NCI-H460 (cell line): ENCODE measurements at regions not wholly inside any gene's neighbourhood (a gene's known extent, or its start where the extent isn't known, plus 50 kb on each side); places are given as distances from the start of the nearest gene placed in this dataset.
A peak's percentile ranks its signal among the peaks of the same experiment; 100 is the strongest.

Experiments
- DNase-seq: peaks from one replicate; pipeline ENCODE4 v3.0.0-alpha.2; 2016; ENCODE audit warnings: low read depth; ENCODE audit errors: extremely low read depth

DNA sequence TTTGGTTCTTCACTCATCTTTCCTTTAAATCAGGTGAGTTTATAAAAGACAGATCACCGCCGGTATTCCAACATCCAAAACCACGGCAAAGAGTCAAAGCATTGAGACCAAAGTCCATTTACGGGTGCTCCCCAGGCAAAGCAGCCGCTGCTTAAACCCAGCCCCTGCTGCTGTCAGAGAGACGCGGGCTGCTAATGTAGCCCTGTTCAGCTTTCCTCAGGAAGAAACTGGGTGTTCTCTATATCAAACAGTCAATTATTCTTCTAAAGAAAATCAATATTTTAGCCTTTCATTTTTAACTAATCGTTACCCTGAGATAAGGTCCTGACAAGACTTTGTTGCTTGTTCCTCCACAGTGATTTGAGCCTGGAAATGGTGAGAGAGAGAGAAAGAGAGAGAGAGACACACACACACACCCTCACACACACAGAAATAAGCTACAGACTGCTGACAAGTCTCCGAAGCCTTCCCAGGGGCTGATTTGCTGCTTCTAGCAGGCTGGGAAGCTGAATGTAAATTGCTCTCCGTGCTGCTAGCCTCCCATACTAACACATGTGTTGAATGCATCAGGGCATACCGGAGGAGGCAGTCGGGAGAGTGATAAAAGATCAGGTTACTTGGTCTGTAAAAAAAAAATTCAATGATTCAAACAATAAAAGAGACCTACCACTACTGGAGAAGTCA, 183.0 kb upstream of the ANK3 start:
- peak; percentile 26 for DNase-seq

DNA sequence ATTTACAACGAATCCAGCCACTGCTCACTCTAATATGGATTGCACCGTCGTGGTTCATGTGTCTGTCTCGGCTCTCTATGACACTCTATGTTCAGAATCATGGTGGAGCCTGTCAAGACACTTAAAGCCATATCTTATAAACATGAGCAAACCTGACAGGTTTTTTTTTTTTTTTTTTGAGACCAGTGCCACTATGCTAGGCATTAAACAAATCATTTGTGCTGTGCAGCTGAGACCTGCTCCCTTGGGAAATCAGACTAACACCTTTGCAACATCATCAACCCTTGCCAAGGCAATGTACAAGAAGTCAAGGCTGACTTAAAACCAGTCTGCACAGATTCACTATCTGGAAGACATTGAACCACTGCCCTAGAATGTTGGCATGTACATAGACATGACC, 181.2 kb upstream of the ANK3 start:
- DNase-seq: no peak

DNA sequence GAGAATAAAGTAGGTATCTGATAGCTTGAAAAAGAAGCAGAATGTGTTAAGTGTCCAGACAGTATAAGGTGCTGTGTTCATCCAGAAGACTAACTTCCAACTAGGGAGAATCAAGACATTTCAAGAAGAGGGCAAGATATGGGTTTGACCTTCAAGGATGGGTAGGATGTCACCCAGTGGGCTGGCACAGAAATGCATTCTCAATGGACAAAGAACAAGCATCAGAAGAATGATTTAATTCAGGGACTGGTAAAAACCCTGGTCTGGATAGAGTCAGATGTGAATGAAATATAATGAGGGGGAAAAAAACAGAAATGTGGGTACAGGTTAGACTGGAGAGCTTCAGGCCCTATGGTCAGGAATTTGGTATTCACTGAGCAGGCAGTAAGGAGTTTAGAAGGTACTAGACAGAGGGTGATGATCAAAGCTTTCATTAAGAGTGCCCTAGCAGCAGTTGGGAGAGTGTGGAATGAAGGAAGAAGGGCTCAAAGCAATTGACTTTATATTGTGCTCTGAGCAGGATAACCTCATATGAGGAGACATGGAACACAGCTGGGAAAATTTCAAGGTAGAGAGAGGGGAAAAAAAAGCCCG, 180.7 kb upstream of the ANK3 start:
- DNase-seq: no peak

DNA sequence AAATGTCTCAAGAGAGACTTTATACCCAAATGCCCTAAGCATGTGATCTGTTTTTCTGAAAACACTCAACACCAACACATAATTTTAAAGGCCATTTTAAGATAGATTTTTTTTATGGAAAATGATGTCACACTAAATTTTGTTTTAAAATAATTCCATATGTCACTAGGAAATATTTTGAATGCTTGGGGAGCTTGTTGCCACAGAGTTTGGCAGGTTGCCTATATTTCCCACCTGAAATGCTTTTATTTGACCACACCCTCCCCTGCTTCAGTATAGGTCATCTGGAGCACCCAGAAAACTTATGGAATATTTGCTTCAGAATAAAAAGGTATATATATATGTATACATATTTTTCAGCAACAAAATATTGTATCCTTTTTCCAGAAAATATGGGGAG, 180.0 kb upstream of the ANK3 start:
- no peak for DNase-seq

DNA sequence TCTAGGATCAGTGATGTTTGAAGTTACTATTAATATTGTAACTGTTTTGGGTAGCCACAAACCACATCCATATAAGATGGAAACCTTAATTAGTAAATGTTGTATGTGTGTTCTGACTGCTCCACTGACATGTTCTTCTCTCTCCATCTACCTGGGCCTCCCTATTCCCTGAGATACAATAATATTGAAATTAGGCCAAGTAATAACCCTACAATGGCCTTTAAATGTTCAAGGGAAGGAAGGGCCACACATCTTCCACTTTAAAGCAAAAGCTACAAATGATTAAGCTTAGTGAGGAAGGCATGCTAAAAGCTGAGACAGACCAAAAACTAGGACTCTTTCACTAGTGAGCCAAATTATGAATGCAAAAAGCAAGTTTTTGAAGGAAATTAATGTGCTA, 176.4 kb upstream of the ANK3 start:
- no peak for DNase-seq

DNA sequence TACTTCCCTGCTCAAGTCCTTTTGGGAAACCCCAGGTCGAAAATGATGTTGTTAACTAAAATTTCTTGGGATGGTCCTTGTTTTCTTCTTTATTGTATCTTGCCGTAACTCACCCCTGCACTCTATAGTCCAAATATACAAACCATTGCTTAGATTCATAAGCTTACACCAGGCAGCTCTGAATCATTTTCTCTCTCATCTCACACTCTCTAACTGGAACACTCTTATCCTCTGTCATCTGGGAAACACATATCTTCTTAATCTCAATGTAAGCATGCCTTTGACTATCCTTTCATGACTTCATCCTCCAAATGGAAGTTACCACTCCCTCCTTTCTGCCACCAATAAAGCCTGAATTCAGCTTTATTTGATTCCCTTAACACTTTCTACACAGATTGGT, 175.8 kb upstream of the ANK3 start:
- DNase-seq: no peak

DNA sequence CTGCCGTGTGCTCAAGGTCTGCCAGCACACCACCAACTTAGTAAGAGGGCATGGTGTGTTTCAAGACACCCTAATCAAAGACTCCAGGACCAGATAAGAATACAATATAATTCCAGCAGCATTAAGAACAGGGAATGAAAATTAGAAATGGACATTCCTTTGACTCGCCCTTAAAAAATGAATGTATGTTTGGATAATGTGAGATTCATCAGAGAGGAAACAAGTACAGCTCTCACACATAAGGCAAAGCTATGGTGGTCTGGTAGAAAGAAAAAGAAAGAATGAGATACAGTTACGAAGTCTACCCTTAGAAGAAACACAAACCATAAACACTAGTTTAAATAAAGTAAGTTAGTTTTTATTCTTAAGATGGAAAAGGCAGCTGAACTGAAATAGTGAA, 174.8 kb upstream of the ANK3 start:
- no peak for DNase-seq

DNA sequence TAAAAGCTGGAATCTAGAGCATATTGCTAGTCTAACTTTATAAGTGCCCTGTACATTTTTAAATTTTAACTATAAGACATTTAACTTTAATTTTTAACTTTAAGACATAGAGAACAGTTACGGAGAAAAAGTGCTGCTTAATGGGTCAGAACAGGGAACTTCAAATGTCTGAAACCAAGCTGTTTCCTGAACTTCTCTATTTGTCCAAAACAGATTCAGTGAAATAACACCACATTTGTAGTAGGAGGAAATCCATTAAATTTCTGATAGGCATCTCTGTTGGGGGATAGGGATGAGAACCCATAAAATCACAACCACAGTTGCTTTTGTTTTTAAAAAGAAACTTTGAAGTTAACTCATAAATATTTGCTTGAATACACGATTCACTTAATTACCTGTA, 170.8 kb upstream of the ANK3 start:
- DNase-seq: no peak

DNA sequence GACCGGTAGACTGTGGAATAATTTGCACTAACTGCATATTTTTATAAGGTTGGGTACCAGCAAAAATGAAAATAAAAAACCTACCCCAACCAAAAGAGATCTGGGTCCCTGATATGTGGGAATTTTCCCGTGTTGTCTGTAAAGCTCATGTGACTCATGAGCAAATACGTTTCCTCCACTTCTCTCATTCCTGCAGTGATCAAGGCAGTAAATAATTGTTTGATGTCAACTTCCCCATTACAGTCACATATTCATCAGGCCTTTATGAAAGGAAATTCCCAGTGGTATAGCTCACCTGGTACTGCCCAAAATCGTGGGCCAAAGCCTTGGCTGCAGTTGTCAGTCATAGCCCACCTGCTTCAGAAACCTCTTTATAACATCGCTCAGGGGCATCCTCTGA, 166.0 kb upstream of the ANK3 start:
- no peak for DNase-seq

DNA sequence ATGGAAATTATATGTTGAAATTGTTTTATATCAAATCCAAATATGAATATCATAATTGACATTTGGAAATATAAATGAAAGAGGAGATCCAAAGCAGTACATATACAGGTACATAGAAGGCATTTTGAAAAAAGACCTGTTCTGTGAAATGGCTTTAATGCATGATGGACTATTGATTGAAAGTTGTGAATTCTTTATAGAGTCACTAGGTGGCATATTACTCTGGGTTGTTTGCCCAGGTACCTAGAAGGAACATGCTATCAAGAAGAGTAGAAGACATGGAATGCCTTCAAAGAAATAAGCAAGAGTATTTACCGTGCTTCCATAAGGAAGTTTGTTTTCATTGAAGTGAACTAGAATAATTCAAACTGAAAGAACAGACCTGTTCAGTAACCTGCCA, 160.0 kb upstream of the ANK3 start:
- DNase-seq: no peak

DNA sequence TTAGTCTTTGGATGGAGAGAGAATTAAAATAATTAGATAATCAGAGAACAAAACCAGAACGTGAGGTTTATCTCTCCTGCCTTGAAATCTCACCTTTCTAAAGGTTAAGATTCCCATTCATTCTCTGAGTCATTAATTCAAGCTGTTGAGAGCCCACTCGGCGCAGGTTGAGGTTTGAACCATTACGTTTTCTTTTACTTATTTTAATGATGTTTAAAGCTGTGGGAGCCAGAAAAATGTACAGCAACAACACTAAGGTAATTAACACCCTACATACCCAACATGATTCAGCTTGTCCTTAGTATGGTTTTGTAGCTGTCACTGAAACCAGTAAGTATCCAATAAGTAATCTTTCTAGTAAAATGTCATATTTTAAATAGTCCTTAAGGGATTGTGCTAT, 153.0 kb upstream of the ANK3 start:
- no peak for DNase-seq

DNA sequence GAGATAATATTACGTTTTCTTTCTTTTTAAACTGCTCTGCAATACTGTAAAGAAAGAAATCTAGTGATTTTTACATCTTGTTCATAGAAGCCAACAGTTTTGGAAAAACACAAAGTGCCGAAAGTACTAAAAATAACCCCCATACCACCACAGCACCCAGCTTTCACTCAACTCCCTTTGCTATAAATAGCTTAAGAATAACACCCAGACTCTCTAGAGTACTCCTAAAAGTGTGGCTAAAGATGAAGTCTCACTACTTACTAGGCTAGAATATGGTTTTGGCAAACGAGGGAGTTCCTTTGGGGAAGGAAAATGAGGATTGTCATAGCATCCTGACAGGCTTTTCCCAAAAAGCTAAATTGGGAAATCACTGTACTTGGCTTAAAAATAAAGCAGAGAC, 151.8 kb upstream of the ANK3 start:
- DNase-seq: no peak

DNA sequence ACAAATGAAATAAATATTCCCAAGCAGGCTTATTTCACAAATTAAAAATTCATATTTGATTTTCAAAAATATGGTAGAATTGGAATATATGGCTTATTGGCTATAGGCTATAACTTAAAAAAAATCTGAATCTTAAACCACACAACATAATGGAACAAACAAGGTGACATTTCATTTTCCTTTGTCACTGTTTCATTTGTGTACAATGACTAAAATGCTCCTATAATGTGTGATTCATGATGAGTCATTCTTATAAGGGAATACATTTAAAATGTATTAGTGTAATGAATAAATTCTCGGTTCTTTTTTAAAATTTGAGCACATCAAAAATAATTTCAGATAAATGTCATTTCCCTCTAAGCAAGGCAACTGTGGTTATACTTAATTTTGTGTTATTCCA, 148.0 kb upstream of the ANK3 start:
- DNase-seq: peak; percentile 36

DNA sequence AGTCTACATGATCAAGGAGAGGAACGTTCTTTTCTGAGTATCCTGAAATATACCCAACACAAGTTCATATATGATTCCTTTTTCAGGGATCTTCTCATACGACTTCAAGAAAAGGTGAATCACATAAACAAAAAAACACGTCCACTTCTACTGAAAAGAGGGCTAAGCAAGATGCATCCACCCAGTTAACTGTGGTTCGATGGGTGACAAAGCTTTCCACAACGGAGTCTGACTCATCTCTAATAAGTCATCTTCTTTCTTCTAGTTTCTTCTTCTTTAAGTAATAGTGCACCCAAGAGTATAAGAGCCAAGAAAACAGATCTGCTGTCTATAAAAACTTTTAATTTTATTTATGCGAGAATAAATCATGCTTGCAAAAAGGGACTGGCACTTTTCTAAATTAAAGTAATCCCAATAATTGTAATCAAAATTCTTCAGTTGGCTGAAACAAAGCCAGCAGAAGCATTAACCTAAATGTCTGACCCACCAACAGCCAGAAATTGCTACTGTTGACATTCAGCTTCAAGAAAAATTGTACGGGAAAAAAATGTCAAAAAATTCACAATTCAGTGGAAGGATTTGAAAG, 146.9 kb upstream of the ANK3 start:
- DNase-seq: peak; percentile 54

DNA sequence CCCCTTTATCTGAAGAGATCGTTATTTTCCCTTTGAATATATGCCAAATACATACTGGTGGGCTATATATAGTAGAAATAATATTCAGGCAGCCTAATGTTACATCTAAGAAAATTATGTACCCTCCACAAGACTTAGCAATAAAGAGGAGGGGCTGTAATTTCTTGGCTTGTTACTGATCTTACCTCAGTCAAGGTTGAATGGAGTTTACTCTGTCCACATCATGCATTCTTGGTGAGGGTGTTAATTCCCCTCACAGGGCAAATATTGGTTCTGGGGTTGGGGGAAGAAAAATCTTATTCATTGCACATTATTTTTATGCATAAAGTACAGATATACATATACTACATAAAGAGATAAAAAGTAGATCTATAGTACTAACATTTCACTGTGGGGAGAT, 145.8 kb upstream of the ANK3 start:
- DNase-seq: no peak

DNA sequence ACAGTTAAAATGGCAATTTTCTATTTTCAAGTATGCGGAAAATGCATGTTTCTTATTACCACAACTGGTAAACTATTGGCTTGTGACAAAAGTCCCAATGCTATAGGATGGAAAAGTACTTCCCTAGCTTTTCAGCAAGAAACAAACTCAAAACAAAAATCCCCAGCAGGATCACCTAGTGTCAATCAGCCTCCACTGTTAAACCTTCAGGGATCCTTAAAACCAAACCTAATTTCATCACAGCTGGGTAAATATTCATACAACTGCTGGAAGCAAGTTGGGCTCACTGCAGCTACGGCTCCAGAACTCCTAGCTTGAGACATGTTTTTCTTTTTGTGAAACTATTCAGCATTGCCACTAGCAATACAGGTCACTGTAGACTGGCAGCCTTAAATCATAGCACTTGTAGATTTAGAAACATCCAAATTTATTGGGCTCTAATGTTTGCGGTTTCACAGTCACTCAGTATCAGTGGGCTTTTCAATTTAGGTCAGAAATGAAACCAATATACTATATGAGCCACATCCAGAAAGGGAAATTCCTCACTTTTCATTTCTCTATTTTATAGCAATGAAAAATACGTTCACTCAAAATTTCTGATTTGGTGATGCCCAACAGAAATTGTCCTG, 145.2 kb upstream of the ANK3 start:
- DNase-seq: no peak

DNA sequence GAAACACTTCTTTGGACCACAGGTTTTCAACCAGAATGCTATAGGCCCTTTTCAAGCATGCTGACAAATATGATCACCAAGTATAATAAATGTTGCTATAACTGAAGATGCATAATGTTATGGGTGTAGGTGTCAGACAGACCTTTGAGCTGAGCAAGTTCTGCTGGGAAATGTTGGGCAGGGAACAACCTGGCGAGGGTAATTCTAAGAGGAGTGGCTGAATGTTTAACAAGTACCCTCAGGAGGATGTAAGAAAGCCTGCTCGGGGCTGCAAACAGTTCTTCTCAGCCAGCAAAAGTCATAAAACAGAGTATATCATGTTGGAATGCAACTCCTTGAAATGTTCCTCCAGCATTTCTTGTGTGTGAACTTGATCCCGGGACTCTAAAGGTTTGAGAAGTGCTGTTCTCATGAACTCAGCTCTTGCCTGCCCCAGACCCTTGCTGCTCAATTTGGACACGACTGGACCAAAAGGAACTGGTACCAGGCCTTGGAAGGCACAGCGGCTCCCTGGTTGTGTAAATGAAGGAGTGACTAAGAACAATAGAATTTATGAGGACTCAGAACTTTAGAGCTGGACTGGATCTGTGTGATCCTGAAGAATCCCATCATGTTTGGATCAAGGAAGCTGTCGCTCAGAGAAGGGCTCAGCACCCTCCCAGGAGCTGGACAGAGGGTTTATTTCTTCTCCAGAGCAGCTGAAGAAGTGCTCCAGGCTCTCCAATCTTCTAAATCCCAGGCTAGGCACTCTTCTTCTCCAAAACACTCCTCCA, 143.2 kb upstream of the ANK3 start:
- DNase-seq: no peak

DNA sequence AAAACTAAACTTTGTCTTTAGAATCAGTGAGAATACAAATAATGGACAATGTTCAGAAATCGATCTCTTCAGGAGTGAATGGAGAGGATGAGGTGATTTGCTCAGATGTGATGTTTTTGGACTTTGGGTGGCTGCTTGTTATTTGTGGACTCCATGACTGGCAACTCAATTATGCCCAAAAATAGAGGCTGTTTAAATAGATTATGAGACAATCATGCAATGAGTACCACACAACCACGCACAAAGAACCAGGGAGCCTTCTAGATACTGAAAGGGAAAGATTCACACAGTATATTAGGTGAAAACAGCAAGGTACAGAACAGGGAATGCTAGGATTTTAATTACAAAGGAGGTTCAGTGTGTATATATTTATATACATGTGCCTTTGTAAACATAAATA, 141.3 kb upstream of the ANK3 start:
- DNase-seq: no peak

DNA sequence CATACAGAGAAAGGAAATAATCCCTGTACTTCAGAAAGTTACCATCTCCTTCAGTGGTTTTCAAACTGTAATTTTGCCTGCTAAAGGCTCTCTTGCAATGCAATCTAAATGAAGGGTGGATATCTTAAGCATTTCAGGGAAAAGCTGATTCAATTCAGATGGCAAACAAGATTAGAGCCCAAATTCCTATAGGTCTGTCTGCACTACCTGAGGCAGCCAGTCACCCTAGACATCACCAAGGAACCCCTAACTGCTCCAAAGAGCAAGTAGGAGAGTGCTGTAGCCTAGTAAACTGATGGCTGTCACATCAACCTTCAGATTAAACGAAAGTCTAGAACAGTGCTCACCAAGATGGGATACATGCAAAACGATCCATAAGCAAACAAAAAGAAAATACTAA, 138.0 kb upstream of the ANK3 start:
- no peak for DNase-seq

DNA sequence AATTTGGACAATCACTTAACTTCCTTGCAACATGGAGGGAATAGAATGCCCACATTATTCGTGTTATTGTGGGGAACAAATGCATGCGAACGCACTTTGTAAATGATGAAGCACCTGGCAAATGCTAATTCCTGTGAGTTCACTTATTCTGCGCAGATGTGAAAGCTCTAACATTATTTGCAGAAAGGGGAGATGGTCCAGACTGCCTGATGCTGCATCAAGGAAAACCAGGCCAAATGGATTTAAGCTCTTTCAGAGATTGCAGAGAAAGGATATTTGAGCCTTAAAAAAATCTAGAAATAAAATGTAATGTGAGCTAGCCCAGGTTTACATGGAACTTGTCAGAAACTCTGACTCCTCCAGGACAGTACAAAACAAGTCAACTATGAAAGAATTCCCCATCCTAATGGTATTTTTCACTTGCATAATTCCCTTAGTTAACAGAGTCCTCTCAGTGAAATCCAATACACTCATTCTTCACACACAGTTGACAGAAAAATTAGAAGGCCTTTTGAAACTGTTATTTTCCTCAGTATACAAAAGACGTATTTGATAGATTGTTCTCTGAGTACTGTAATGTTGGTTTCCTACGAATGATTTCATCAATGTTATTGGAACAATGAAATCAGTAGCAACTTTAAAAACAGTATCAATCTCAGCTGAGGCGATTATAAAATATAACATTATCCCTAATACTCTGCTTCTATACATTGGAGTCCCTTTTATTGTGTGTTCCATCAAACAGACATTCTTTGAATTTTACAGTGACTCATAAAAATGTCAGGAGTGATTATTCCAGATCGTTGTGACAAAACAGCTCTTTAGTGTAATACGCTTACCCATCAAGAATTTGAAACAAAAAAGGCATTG, 136.3 kb upstream of the ANK3 start:
- DNase-seq: peak; percentile 75
